HepG2 (cell line): ENCODE measurements at regions not wholly inside any gene's neighbourhood (a gene's known extent, or its start where the extent isn't known, plus 50 kb on each side); places are given as distances from the start of the nearest gene placed in this dataset.
A peak's percentile ranks its signal among the peaks of the same experiment; 100 is the strongest.

Source experiments
- ERF ChIP-seq: IDR thresholded peaks from 2 replicates; pipeline ENCODE4 v1.6.1; 2018; ENCODE audit warnings: missing biosample characterization, missing genetic modification reagents
- ETV6 ChIP-seq: sonication (generic); formaldehyde crosslinking; conservative IDR thresholded peaks from 2 replicates; pipeline ENCODE4 v1.4.0; 2020; ENCODE audit warnings: missing genetic modification reagents
- GABPB1 ChIP-seq: IDR thresholded peaks from 2 replicates; pipeline ENCODE4 v1.6.1; 2016; ENCODE audit warnings: mild to moderate bottlenecking, missing genetic modification reagents, moderate library complexity, missing compliant biosample characterization
- HIVEP1 ChIP-seq: sonication (generic); formaldehyde crosslinking; IDR thresholded peaks from 2 replicates; pipeline ENCODE4 v1.4.0; 2020; ENCODE audit warnings: mild to moderate bottlenecking, missing genetic modification reagents
- IKZF1 ChIP-seq: fragments of 450-650 bp; IDR thresholded peaks from 2 replicates; pipeline ENCODE4 v1.7.1; 2016
- JUN ChIP-seq: sonication (generic); formaldehyde crosslinking; IDR thresholded peaks from 2 replicates; pipeline ENCODE4 v1.4.0; 2020; ENCODE audit warnings: mild to moderate bottlenecking, missing genetic modification reagents
- POLR2A ChIP-seq, 2 experiments: IDR thresholded peaks; 2 replicates each; pipeline ENCODE4 v1.6.1; 2011; ENCODE audit warnings: low read depth in 2 of 2, low read length in 2 of 2, mild to moderate bottlenecking in 1 of 2, moderate library complexity in 1 of 2; ENCODE audit not compliant: insufficient read depth in 1 of 2
- RCOR2 ChIP-seq: IDR thresholded peaks from 2 replicates; pipeline ENCODE4 v1.6.1; 2016; ENCODE audit warnings: missing biosample characterization, missing genetic modification reagents
- ZNF136 ChIP-seq: sonication (generic); formaldehyde crosslinking; IDR thresholded peaks from 2 replicates; pipeline ENCODE4 v1.8.1; 2022; ENCODE audit warnings: low read depth, mild to moderate bottlenecking, moderate library complexity, missing genetic modification reagents
- ZNF230 ChIP-seq: sonication (generic); formaldehyde crosslinking; IDR thresholded peaks from 2 replicates; pipeline ENCODE4 v1.4.0; 2020; ENCODE audit warnings: mild to moderate bottlenecking, missing genetic modification reagents
- ZNF598 ChIP-seq: sonication (generic); formaldehyde crosslinking; IDR thresholded peaks from 2 replicates; pipeline ENCODE4 v1.5.1; 2020; ENCODE audit warnings: mild to moderate bottlenecking, missing genetic modification reagents, borderline replicate concordance
- ZNF670 ChIP-seq: sonication (generic); formaldehyde crosslinking; IDR thresholded peaks from 2 replicates; pipeline ENCODE4 v1.8.0; 2022; ENCODE audit warnings: mild to moderate bottlenecking, missing genetic modification reagents, borderline replicate concordance
- TF ChIP-seq, protein P1 (sequence below): sonication (generic); formaldehyde crosslinking; IDR thresholded peaks from 2 replicates; pipeline ENCODE4; 2020; ENCODE audit warnings: missing genetic modification reagents, mild to moderate bottlenecking, borderline replicate concordance
- TF ChIP-seq, protein P2 (sequence below): sonication (generic); formaldehyde crosslinking; IDR thresholded peaks from 2 replicates; pipeline ENCODE4 v1.4.0; 2020; ENCODE audit warnings: missing genetic modification reagents
- TF ChIP-seq, protein P3 (sequence below): sonication (generic); formaldehyde crosslinking; IDR thresholded peaks from 2 replicates; pipeline ENCODE4 v1.5.0; 2020; ENCODE audit warnings: missing genetic modification reagents
- TF ChIP-seq, protein P4 (sequence below): sonication (generic); formaldehyde crosslinking; IDR thresholded peaks from 2 replicates; pipeline ENCODE4 v1.4.0; 2020; ENCODE audit warnings: mild to moderate bottlenecking, missing genetic modification reagents
- TF ChIP-seq, protein P5 (sequence below): IDR thresholded peaks from 2 replicates; pipeline ENCODE4 v1.6.1; 2016
- TF ChIP-seq, protein P6 (sequence below): sonication (generic); formaldehyde crosslinking; IDR thresholded peaks from 2 replicates; pipeline ENCODE4 v1.5.0; 2020; ENCODE audit warnings: missing genetic modification reagents

DNA sequence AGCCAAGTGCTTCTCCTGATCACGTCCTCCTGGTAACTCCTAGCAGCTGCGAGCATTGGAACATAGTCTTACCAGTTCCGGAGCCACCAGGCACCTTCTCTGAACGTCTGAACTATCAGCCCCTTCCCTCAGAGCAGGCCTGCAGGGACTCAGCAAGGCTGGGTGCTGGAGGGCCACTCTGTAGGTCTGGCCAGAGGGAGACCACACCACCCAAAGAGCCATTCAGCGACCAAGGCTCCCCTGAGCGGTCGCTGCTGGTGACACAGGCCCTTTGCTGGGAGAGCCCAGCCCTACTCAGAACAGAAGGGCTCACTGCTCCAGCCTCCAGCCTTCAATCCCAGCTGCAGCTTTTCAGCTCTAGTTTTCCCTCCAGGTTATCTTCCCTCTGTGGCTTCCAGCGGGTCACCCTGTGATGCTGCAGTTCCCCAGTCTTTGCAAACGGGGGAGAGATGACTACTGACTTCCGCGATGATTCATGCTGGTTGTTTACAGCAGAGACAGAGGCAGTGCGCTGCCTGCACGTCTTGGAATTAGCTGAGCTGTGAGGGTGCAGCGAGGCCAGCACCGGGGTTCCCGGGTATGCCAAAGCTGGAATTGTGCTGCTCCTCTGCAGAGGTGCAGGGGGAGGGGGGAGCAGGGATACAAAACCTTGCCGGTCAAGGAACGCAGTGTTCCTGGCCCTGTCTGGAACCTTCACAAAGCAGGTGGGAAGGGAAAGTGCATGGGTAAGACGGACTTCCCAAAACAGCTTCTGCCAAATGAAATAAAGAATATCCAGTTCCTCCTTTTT, 161.4 kb downstream of the LY86 start (continued):
- TF ChIP-seq, protein P1, sequence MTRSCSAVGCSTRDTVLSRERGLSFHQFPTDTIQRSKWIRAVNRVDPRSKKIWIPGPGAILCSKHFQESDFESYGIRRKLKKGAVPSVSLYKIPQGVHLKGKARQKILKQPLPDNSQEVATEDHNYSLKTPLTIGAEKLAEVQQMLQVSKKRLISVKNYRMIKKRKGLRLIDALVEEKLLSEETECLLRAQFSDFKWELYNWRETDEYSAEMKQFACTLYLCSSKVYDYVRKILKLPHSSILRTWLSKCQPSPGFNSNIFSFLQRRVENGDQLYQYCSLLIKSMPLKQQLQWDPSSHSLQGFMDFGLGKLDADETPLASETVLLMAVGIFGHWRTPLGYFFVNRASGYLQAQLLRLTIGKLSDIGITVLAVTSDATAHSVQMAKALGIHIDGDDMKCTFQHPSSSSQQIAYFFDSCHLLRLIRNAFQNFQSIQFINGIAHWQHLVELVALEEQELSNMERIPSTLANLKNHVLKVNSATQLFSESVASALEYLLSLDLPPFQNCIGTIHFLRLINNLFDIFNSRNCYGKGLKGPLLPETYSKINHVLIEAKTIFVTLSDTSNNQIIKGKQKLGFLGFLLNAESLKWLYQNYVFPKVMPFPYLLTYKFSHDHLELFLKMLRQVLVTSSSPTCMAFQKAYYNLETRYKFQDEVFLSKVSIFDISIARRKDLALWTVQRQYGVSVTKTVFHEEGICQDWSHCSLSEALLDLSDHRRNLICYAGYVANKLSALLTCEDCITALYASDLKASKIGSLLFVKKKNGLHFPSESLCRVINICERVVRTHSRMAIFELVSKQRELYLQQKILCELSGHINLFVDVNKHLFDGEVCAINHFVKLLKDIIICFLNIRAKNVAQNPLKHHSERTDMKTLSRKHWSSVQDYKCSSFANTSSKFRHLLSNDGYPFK (CRISPR knock-in tag), result peak; percentile 54; the same call in 1 of the 2 replicates
- TF ChIP-seq HIVEP1 (CRISPR knock-in tag) (peak; percentile 57; the same call in 1 of the 2 replicates), POLR2A (IDR thresholded peaks at IDR 0.05; ENCODE audit: insufficient read depth in 1 of 2, low read depth in 2 of 2, low read length in 2 of 2) (no peak), RCOR2 (CRISPR knock-in tag) (peak; percentile 73), IKZF1 (no peak), ETV6 (CRISPR knock-in tag) (no peak), ZNF136 (CRISPR knock-in tag) (0 out of 2 replicates have a peak, but pooled peaks have one; percentile 53), ZNF230 (peak; percentile 37; the same call in 1 of the 2 replicates), GABPB1 (CRISPR knock-in tag) (peak; percentile 75), ZNF598 (CRISPR knock-in tag) (no peak; the same call in 1 of the 2 replicates), JUN (CRISPR knock-in tag) (peak; percentile 83), ZNF670 (CRISPR knock-in tag) (peak; percentile 89; the same call in 1 of the 2 replicates), ERF (CRISPR knock-in tag) (peak; percentile 60; the same call in 1 of the 2 replicates)
- TF ChIP-seq, protein P2, sequence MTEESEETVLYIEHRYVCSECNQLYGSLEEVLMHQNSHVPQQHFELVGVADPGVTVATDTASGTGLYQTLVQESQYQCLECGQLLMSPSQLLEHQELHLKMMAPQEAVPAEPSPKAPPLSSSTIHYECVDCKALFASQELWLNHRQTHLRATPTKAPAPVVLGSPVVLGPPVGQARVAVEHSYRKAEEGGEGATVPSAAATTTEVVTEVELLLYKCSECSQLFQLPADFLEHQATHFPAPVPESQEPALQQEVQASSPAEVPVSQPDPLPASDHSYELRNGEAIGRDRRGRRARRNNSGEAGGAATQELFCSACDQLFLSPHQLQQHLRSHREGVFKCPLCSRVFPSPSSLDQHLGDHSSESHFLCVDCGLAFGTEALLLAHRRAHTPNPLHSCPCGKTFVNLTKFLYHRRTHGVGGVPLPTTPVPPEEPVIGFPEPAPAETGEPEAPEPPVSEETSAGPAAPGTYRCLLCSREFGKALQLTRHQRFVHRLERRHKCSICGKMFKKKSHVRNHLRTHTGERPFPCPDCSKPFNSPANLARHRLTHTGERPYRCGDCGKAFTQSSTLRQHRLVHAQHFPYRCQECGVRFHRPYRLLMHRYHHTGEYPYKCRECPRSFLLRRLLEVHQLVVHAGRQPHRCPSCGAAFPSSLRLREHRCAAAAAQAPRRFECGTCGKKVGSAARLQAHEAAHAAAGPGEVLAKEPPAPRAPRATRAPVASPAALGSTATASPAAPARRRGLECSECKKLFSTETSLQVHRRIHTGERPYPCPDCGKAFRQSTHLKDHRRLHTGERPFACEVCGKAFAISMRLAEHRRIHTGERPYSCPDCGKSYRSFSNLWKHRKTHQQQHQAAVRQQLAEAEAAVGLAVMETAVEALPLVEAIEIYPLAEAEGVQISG, result no peak; the same call in 1 of the 2 replicates
- TF ChIP-seq, protein P3, sequence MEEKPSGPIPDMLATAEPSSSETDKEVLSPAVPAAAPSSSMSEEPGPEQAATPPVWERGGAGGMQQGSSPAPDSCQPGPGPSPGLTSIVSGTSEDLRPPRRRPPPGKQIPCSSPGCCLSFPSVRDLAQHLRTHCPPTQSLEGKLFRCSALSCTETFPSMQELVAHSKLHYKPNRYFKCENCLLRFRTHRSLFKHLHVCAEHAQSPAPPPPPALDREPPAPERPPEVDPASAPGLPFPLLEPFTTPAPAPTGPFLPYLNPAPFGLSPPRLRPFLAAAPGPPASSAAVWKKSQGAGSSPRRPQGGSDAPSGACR (CRISPR knock-in tag), result peak; percentile 47; the same call in 1 of the 2 replicates
- TF ChIP-seq, protein P4, sequence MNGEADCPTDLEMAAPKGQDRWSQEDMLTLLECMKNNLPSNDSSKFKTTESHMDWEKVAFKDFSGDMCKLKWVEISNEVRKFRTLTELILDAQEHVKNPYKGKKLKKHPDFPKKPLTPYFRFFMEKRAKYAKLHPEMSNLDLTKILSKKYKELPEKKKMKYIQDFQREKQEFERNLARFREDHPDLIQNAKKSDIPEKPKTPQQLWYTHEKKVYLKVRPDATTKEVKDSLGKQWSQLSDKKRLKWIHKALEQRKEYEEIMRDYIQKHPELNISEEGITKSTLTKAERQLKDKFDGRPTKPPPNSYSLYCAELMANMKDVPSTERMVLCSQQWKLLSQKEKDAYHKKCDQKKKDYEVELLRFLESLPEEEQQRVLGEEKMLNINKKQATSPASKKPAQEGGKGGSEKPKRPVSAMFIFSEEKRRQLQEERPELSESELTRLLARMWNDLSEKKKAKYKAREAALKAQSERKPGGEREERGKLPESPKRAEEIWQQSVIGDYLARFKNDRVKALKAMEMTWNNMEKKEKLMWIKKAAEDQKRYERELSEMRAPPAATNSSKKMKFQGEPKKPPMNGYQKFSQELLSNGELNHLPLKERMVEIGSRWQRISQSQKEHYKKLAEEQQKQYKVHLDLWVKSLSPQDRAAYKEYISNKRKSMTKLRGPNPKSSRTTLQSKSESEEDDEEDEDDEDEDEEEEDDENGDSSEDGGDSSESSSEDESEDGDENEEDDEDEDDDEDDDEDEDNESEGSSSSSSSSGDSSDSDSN (CRISPR knock-in tag), result 0 out of 2 replicates have a peak, but pooled peaks have one; percentile 40
- TF ChIP-seq, protein P5, sequence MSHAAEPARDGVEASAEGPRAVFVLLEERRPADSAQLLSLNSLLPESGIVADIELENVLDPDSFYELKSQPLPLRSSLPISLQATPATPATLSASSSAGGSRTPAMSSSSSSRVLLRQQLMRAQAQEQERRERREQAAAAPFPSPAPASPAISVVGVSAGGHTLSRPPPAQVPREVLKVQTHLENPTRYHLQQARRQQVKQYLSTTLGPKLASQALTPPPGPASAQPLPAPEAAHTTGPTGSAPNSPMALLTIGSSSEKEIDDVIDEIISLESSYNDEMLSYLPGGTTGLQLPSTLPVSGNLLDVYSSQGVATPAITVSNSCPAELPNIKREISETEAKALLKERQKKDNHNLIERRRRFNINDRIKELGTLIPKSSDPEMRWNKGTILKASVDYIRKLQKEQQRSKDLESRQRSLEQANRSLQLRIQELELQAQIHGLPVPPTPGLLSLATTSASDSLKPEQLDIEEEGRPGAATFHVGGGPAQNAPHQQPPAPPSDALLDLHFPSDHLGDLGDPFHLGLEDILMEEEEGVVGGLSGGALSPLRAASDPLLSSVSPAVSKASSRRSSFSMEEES (CRISPR knock-in tag), result 0 out of 2 replicates have a peak, but pooled peaks have one; percentile 22
- TF ChIP-seq, protein P6, sequence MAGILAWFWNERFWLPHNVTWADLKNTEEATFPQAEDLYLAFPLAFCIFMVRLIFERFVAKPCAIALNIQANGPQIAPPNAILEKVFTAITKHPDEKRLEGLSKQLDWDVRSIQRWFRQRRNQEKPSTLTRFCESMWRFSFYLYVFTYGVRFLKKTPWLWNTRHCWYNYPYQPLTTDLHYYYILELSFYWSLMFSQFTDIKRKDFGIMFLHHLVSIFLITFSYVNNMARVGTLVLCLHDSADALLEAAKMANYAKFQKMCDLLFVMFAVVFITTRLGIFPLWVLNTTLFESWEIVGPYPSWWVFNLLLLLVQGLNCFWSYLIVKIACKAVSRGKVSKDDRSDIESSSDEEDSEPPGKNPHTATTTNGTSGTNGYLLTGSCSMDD (CRISPR knock-in tag), result no peak
